A549 (cell line): ENCODE measurements at regions not wholly inside any gene's neighbourhood (a gene's known extent, or its start where the extent isn't known, plus 50 kb on each side); places are given as distances from the start of the nearest gene placed in this dataset.

Experiments
- ATAC-seq, 2 experiments: fragments of 200-7000 bp in 1 of 2; fragments of >200 bp in 1 of 2; cut with Nextera tagmentation in 1 of 2; cut with Tn5 transposase in 1 of 2; 3 replicates each; pipeline versions ENCODE4 v1.8.0 to v1.9.1; 2018 to 2020; ENCODE audit warnings: mild to moderate bottlenecking in 1 of 2, moderate library complexity in 1 of 2
- CTCF ChIA-PET: fragments of 300-600 bp; sonication (Branson Sonifier 250); formaldehyde crosslinking; extraction: SDS; loops from one replicate; lab custom pipeline; 2021; ENCODE audit warnings: antibody characterized with exemption, inconsistent platforms; lab: Yijun Ruan, JAX
- POLR2A ChIA-PET: fragments of 350-600 bp; formaldehyde crosslinking; extraction: SDS; loops from one replicate; lab custom pipeline; 2021; ENCODE audit warnings: antibody characterized with exemption, inconsistent platforms; lab: Yijun Ruan, JAX
- DNase-seq, 2 experiments: peaks; one replicate each; pipeline versions ENCODE4 v3.0.0 to v3.0.0-alpha.2; 2011 to 2016; ENCODE audit warnings: low read depth in 1 of 2, low spot score in 1 of 2
- FAIRE-seq: peaks from 2 replicates; lab custom pipeline; 2011; peaks lifted over from hg19 to GRCh38; lab: Jason Lieb, UNC
- H3K27ac ChIP-seq, 2 experiments: fragments of >200 bp; sonication (Bioruptor Twin); formaldehyde crosslinking; 3 replicates each; pipeline ENCODE4 v1.5.1; 2016 to 2017
- H3K4me1 ChIP-seq: fragments of >200 bp; sonication (Bioruptor Twin); formaldehyde crosslinking; 3 replicates; pipeline ENCODE4 v1.6.1; 2016
- H3K4me2 ChIP-seq: fragments of >200 bp; sonication (Bioruptor Twin); formaldehyde crosslinking; 3 replicates; pipeline ENCODE4 v1.6.1; 2016
- H3K4me3 ChIP-seq: fragments of >200 bp; sonication (Bioruptor Twin); formaldehyde crosslinking; 3 replicates; pipeline ENCODE4 v1.5.1; 2016
- H3K9me3 ChIP-seq: fragments of >200 bp; sonication (Bioruptor Twin); formaldehyde crosslinking; 3 replicates; pipeline ENCODE4 v1.6.1; 2016
- CBX2 ChIP-seq: fragments of 200-600 bp; sonication (generic); IDR thresholded peaks from 2 replicates; pipeline ENCODE4 v1.6.1; 2016; ENCODE audit warnings: low read depth, mild to moderate bottlenecking, borderline replicate concordance
- CEBPB ChIP-seq, 2 experiments: fragments of >200 bp in 1 of 2; sonication (Bioruptor Twin) in 1 of 2; formaldehyde crosslinking in 1 of 2; IDR thresholded peaks; 2 replicates each; pipeline ENCODE4 v1.6.1; 2012 to 2016
- EHMT2 ChIP-seq: fragments of 200-600 bp; sonication (generic); IDR thresholded peaks from 2 replicates; pipeline ENCODE4 v1.6.1; 2016; ENCODE audit warnings: antibody characterized with exemption, low read depth, mild to moderate bottlenecking, moderate library complexity
- ESRRA ChIP-seq: fragments of 150-350 bp; IDR thresholded peaks from 2 replicates; pipeline ENCODE4 v1.6.1; 2014; ENCODE audit warnings: mild to moderate bottlenecking, low read length, borderline replicate concordance
- FOSB ChIP-seq: fragments of 250-450 bp; sonication (Bioruptor Pico); IDR thresholded peaks from 2 replicates; pipeline ENCODE4 v1.5.0; 2020; ENCODE audit warnings: mild to moderate bottlenecking, moderate library complexity
- HOXA7 ChIP-seq: fragments of 250-450 bp; sonication (Bioruptor Pico); IDR thresholded peaks from 2 replicates; pipeline ENCODE4 v1.5.0; 2020; ENCODE audit warnings: mild to moderate bottlenecking, moderate library complexity
- MAX ChIP-seq: IDR thresholded peaks from 2 replicates; pipeline ENCODE4 v1.6.1; 2012
- MAZ ChIP-seq: fragments of 150-350 bp; IDR thresholded peaks from 2 replicates; pipeline ENCODE4 v1.6.1; 2014; ENCODE audit warnings: antibody characterized with exemption, low read depth, low read length, borderline replicate concordance
- NFE2L2 ChIP-seq: fragments of 150-350 bp; conservative IDR thresholded peaks from 2 replicates; pipeline ENCODE4 v1.6.1; 2014; ENCODE audit warnings: low read length
- PHF8 ChIP-seq: fragments of 200-600 bp; sonication (generic); IDR thresholded peaks from 2 replicates; pipeline ENCODE4 v1.6.1; 2016; ENCODE audit warnings: low read depth, mild to moderate bottlenecking, antibody characterized with exemption, moderate library complexity, borderline replicate concordance
- POLR2AphosphoS2 ChIP-seq: conservative IDR thresholded peaks from 2 replicates; pipeline ENCODE4 v1.6.1; 2012; ENCODE audit warnings: low read length, improper control_type of control experiment, inconsistent platforms
- RARB ChIP-seq: fragments of 250-450 bp; sonication (Bioruptor Pico); IDR thresholded peaks from 2 replicates; pipeline ENCODE4 v1.8.0; 2021; ENCODE audit warnings: mild to moderate bottlenecking, moderate library complexity
- RCOR1 ChIP-seq: fragments of 150-350 bp; IDR thresholded peaks from 2 replicates; pipeline ENCODE4 v1.6.1; 2014; ENCODE audit warnings: antibody characterized with exemption, low read length, low read depth
- SREBF2 ChIP-seq: fragments of 450-650 bp; IDR thresholded peaks from 2 replicates; pipeline ENCODE4 v1.6.1; 2014; ENCODE audit warnings: mild to moderate bottlenecking, moderate library complexity
- ZC3H11A ChIP-seq: fragments of 450-650 bp; IDR thresholded peaks from 2 replicates; pipeline ENCODE4 v1.6.1; 2014; ENCODE audit warnings: antibody characterized with exemption, mild to moderate bottlenecking
- WGBS: methylation state at CpG from one replicate; pipeline ENCODE4 v1.1.6; 2017; ENCODE audit errors: missing lambda C conversion rate; 5-methylcytosine and 5-hydroxymethylcytosine counted together
- TF ChIP-seq, protein P1 (sequence below): fragments of 200-600 bp; sonication (generic); IDR thresholded peaks from 2 replicates; pipeline ENCODE4 v1.6.1; 2016; ENCODE audit warnings: antibody characterized with exemption, mild to moderate bottlenecking, moderate library complexity
- TF ChIP-seq, protein P2 (sequence below): fragments of 250-450 bp; sonication (Bioruptor Pico); IDR thresholded peaks from 2 replicates; pipeline ENCODE4 v1.5.0; 2021; ENCODE audit warnings: mild to moderate bottlenecking, moderate library complexity, borderline replicate concordance

DNA sequence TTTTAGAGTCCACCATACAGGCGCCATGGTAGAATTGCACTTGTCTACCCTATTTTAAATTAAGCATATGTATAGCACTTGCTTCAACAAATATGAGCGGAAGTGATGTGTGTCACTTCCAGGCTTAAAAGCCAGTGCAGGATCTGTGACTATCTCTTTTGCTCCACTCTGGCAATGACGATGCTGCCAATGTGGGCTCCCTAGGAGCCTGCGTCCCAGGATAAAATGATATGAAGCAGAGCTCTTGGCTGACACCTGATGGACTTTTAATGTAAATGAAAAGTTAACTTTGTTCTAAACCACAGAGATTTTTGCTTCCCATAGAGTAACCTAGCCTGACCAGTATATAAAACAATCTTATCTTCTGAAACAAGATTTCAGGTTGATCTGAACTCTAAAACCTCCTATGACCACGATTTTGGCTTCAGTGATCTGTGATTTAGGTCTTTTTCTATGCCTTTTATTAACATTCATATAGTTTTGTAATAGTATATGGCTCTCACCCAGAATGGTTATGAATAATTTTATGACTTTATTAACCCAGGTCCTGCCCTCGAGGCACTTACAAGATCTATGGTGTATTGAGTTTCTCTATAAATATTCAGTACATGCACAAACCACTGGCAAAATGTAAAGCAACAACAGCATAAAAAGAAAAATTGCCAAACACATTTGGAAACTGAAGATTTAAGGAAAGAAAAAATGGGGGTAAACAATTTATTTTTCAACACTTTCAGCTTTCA lies 422.5 kb upstream of the PIK3C3 start:
- no peaks in the 10 kb centered on the region for H3K9me3 ChIP-seq
- TF ChIP-seq MAX: no peak
- no peak for TF ChIP-seq MAZ
- no peak for TF ChIP-seq ZC3H11A
- no peak for TF ChIP-seq HOXA7 (CRISPR knock-in tag)
- TF ChIP-seq EHMT2: no peak
- TF ChIP-seq POLR2AphosphoS2: no peak
- no peak for TF ChIP-seq NFE2L2
- TF ChIP-seq RCOR1: no peak
- no peak for TF ChIP-seq CEBPB (IDR thresholded peaks at IDR 0.05)
- TF ChIP-seq CBX2: no peak
- no peak for TF ChIP-seq PHF8
- TF ChIP-seq ESRRA: no peak
- TF ChIP-seq SREBF2: no peak
- TF ChIP-seq, all 56 proteins: peak for 0
- Histone ChIP-seq H3K4me2 (no peak overlapping the region), H3K4me1 (no peaks in the 10 kb centered on the region), H3K27ac (no peak overlapping the region), H3K4me3 (no peak overlapping the region)
- FAIRE-seq (no peak), ATAC-seq (no peak), DNase-seq (no peak)
- POLR2A ChIA-PET: no interaction called here
- WGBS: 5% methylated on average over 6 of the region's 6 CpGs
- CTCF ChIA-PET: no interaction called here

DNA sequence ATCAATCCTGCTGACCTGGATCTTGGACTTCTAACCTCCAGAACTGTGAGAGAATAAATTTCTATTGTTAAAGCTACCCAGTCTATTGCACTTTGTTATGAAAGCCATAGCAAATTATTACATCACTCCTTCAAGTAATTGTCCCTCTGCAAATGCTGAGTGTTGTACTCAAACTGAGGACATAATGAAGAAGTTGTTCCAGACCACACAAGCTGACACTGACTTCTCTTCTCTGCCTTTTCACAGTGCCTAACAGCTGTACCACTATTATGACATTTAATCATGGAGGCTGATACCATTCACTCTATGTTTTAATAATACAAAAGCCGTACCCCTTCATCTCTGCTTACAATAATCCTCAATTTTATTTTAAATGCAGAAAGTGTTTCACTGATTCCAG lies 424.1 kb upstream of the PIK3C3 start:
- no peaks in the 10 kb centered on the region for H3K9me3 ChIP-seq
- CTCF ChIA-PET: no interaction called here
- H3K4me3 ChIP-seq: no peak overlapping the region
- DNase-seq (no peak), ATAC-seq (no peak)
- TF ChIP-seq, protein P1, sequence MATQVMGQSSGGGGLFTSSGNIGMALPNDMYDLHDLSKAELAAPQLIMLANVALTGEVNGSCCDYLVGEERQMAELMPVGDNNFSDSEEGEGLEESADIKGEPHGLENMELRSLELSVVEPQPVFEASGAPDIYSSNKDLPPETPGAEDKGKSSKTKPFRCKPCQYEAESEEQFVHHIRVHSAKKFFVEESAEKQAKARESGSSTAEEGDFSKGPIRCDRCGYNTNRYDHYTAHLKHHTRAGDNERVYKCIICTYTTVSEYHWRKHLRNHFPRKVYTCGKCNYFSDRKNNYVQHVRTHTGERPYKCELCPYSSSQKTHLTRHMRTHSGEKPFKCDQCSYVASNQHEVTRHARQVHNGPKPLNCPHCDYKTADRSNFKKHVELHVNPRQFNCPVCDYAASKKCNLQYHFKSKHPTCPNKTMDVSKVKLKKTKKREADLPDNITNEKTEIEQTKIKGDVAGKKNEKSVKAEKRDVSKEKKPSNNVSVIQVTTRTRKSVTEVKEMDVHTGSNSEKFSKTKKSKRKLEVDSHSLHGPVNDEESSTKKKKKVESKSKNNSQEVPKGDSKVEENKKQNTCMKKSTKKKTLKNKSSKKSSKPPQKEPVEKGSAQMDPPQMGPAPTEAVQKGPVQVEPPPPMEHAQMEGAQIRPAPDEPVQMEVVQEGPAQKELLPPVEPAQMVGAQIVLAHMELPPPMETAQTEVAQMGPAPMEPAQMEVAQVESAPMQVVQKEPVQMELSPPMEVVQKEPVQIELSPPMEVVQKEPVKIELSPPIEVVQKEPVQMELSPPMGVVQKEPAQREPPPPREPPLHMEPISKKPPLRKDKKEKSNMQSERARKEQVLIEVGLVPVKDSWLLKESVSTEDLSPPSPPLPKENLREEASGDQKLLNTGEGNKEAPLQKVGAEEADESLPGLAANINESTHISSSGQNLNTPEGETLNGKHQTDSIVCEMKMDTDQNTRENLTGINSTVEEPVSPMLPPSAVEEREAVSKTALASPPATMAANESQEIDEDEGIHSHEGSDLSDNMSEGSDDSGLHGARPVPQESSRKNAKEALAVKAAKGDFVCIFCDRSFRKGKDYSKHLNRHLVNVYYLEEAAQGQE: no peak
- TF ChIP-seq, all 56 proteins: peak for 0
- POLR2A ChIA-PET: no interaction called here
- Histone ChIP-seq H3K27ac (no peak overlapping the region), H3K4me2 (no peak overlapping the region), H3K4me1 (no peaks in the 10 kb centered on the region)
- 71% methylated on average over 1 of the region's 1 CpG for WGBS
- no peak for FAIRE-seq

- no peak overlapping the region for H3K27ac ChIP-seq
- TF ChIP-seq SREBF2 (no peak), FOSB (CRISPR knock-in tag) (no peak), RARB (CRISPR knock-in tag) (no peak), CEBPB (IDR thresholded peaks at IDR 0.05) (peak; percentile 14 to 66; a peak in 3 of 4 replicates), MAX (no peak)
- TF ChIP-seq, protein P2, sequence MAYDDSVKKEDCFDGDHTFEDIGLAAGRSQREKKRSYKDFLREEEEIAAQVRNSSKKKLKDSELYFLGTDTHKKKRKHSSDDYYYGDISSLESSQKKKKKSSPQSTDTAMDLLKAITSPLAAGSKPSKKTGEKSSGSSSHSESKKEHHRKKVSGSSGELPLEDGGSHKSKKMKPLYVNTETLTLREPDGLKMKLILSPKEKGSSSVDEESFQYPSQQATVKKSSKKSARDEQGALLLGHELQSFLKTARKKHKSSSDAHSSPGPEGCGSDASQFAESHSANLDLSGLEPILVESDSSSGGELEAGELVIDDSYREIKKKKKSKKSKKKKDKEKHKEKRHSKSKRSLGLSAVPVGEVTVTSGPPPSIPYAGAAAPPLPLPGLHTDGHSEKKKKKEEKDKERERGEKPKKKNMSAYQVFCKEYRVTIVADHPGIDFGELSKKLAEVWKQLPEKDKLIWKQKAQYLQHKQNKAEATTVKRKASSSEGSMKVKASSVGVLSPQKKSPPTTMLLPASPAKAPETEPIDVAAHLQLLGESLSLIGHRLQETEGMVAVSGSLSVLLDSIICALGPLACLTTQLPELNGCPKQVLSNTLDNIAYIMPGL (CRISPR knock-in tag): no peak
- TF ChIP-seq, all 56 proteins: peak for 1
- Histone ChIP-seq H3K4me2 (no peak overlapping the region), H3K4me1 (no peaks in the 10 kb centered on the region), H3K4me3 (no peak overlapping the region), H3K9me3 (no peaks in the 10 kb centered on the region)
- 7% methylated on average over 2 of the region's 2 CpGs for WGBS
- FAIRE-seq (no peak), ATAC-seq (no peak), DNase-seq (no peak)
- ChIA-PET POLR2A (no interaction called here), CTCF (no interaction called here)
Observed at GRCh38 chr18:41529093-41529492, 425.9 kb upstream of the PIK3C3 start.
